Fibroblast of the aortic adventitia (primary cell): ENCODE measurements at regions not wholly inside any gene's neighbourhood (a gene's known extent, or its start where the extent isn't known, plus 50 kb on each side); places are given as distances from the start of the nearest gene placed in this dataset.

Experiments
- DNase-seq: peaks from one replicate; pipeline ENCODE4 v3.0.0-alpha.2; 2010; ENCODE audit warnings: low read depth
- H3K4me3 ChIP-seq: 2 replicates; pipeline ENCODE4 v1.5.1; 2011; ENCODE audit warnings: low read depth, mild to moderate bottlenecking, control low read depth, low read length, moderate library complexity
- CTCF ChIP-seq: IDR thresholded peaks from 2 replicates; pipeline ENCODE4 v1.5.1; 2011; ENCODE audit warnings: mild to moderate bottlenecking, low read length, control low read depth, inconsistent platforms; ENCODE audit not compliant: insufficient read depth

- H3K4me3 ChIP-seq = no peak overlapping the region
- TF ChIP-seq CTCF = no peak
- no peak for DNase-seq
These were observed 314.1 kb downstream of the QKI start for GRCh38 chr6:163728442-163729126.

GRCh38 chr6:163726037-163726695, 311.6 kb downstream of the QKI start:
- no peak for DNase-seq
- H3K4me3 ChIP-seq = no peak overlapping the region
- TF ChIP-seq CTCF = no peak

GRCh38 chr6:163725008-163725941, 310.8 kb downstream of the QKI start:
- no peak for DNase-seq
- no peak overlapping the region for H3K4me3 ChIP-seq
- TF ChIP-seq CTCF = no peak

GRCh38 chr6:163724196-163724595, 309.7 kb downstream of the QKI start:
- DNase-seq = no peak
- H3K4me3 ChIP-seq = no peak overlapping the region
- TF ChIP-seq CTCF = no peak

- TF ChIP-seq CTCF = no peak
- DNase-seq = no peak
- no peak overlapping the region for H3K4me3 ChIP-seq
These were observed 309.2 kb downstream of the QKI start for GRCh38 chr6:163723759-163724158.

GRCh38 chr6:163721922-163722692, 307.6 kb downstream of the QKI start:
- no peak for TF ChIP-seq CTCF
- no peak for DNase-seq
- H3K4me3 ChIP-seq = no peak overlapping the region
